ENCODE measurements at regions not wholly inside any gene's neighbourhood (a gene's known extent, or its start where the extent isn't known, plus 50 kb on each side); places are given as distances from the start of the nearest gene placed in this dataset.

GRCh38 chr11:106446955-106447354, 369.5 kb downstream of the AASDHPPT start:
- TF ChIP-seq GATA3 (IDR thresholded peaks at IDR 0.05; ENCODE audit: low read depth, low read length) (no peak), GATA2 (IDR thresholded peaks at IDR 0.05; ENCODE audit: low read depth, low read length) (no peak)
